GM21619 (cell line): ENCODE measurements at regions not wholly inside any gene's neighbourhood (a gene's known extent, or its start where the extent isn't known, plus 50 kb on each side); places are given as distances from the start of the nearest gene placed in this dataset.
"Not testable (repeated sequence)": the region's sequence is repeated elsewhere in the genome, so short reads cannot be mapped to it uniquely, and the experiment has no call there.

Source experiments
- ATAC-seq: cut with Tn5 transposase; IDR thresholded peaks from one replicate; pipeline ENCODE4 v1.9.1; 2021; ENCODE audit not compliant: unreplicated experiment

DNA sequence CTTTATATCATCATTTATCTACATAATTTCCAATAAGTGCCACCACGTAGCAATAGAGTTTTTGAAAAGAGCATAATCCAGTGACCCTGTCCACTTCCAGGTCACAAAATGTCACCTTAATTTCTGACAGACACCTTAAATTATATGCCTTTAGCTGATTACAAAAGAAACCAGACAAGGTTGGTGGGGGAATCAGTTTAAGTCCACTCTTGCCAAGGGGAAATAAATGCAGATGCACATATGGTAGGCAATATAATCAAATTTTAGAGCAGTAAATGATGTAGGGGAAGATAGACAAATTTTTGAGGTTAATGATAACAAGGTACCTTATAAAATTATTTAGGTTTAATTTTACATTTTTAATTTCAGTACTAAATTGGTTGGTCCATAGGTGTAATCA is 253.5 kb downstream of the ZIC1 start:
- no peak for ATAC-seq

DNA sequence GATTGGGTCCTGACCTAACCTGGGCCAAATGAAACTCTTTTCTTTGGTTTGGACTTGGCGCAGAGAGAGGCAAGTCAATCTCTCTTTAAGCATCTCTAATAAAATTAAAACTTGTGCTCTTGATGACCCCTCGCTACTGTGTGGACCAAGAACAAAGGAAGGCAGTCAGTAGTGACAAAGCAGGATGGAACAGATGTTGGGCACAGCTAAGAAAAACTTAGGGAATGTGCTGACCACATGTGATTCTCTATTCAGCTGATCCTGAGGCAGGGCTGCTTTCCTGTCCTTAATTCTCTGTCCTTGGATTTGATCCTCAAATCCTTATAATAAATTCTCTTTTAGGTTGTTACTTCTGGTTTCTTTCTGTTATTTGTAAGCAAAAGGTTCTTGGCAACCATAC is 259.9 kb downstream of the ZIC1 start:
- no peak for ATAC-seq

DNA sequence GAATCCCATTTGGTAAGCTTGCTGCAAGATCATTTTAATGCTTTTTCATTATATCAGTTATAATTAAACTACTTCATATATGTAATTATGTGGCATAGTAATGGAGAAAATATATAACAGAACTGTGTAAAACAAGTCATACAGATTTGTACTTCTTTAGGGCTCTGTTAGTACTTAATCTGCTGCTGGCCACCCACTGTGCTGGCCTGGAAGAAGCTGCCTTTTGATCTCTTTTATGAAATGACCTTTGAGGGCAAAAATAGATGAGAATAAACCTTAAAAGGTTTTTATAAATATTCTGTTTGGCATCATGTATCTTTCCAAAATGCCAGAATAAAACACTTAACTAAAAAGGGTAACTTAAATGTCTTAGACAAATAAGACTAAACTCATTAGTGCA is 262.9 kb downstream of the ZIC1 start:
- ATAC-seq: no peak

DNA sequence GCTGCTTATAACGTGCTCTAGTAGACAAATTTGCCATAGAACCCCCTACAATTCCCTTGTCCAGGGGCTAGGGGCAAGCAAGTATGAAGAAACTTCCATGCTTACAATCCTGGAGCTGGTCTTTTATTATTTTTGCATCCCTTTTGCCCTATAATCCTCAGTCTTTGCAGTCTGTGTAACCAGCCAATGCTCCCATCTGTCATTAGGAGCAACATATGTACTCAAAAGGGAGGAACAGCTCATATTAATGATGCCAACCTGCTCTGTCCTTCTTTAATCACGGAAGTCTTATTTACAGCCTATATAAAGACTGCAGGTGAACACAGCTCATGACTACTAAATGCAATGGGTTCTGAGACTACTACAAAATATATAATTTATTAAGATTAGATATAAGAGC is 263.3 kb downstream of the ZIC1 start:
- ATAC-seq: no peak

DNA sequence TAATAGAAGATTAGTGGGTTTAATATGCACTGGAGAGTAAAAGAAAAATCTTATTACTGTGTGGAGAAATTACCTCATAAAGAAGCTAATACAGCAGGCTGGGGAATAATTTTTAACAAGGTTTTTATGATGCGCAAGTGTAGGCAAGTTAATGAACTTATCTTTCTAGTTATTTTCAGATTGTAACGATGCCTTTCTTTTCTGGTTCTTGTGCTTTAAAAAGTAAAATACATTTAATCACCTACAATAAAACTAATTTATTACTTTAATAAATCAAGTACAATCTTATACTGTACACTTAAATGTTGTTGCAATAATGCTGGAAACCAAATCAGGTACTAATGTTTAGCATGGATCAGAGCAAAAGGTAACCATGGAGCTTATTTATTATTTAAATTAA is 266.6 kb downstream of the ZIC1 start:
- no peak for ATAC-seq

DNA sequence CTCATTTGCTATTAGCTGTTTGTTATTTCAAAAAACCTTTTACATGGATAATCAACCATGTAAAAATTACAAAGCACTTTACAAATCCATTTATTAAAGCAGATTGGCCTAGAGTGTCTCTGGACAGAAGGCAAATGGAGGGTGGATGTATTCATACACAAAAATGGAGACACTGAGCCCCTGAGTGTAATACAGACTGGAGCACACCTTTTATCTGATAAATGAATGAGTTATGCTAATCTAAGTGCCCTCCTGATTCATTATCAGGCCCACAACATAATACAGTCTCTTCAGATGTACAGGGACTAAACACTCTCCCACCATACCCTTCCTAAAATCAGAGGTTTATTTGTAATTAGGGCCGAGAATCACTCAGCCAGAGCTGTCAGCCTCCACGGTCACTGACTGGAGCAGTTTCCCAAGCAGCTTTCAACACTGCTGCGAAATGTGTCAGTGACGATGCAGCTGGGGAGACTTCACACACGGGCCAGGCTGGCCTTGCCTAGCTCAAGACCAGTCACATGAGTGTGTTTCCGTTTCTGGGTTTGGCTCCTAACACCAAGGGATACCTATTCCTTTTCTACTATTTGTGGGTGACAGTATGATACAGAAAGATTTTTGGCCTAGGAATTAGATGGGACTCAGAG is 271.8 kb downstream of the ZIC1 start:
- ATAC-seq: no peak

DNA sequence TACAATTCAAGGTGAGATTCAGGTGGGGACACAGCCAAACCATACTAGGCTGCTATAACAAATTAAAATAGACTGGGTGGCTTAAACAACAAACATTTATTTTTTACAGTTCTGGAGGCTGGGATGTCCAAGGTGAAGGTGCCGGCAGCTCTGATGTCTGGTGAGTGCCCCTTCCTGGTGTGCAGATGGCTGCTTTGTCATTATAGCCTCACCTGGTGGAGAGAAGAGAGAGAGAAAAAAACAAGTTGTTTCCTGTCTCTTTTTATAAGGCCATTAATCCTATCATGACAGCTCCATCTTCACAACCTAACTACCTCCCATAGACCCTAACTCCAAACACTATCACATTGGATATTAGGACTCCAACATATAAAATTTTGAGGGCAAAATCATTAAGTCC is 279.7 kb downstream of the ZIC1 start:
- ATAC-seq: no peak

DNA sequence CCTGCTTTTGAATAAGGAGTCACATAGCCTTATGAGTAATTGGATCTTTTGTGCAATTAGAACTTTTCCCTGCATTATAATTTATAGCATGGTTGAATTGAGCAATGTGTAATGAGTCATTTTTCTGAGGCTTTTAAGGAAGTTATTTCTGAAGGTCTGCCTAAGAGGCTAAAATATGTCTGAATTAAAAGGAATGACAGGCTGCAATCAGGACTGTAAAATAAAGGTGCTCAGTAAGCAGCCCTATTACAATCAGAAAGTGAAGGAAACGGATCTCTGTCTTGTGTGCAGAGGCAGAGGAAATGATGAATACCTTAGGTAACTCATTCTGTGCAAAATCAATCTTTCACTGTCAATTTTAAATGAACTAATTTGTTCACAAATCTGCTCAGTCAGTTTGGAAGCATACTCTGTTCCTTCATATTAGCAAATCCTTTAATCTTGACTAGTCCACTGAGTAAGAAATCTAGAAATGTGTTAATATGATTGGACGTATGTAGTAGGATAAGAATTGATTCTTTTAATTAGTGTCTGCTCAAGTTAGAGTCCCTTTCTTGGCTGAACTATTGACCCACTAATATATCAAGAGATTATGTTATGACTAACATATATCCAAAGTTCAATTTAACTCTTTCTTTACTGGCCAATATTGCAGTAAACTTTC is 290.1 kb downstream of the ZIC1 start:
- no peak for ATAC-seq

DNA sequence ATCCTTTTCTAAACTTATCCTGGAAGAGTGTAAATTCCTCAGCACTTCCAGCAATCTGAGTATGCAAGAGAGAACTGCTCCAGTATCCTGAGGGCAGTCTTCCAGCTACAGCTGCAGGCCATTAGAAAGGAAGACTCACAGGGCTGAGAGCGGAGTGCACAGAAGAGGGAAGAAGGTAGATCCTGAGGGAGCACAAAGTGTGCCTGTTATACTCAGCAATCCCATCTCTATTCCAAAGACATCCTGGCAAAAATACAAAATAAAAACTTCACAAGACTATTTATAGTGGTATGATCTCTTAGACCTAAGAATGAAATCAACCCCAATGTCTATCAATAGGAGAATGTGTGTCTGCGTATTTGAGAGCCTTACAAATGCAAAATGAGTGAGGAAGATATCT is 292.0 kb downstream of the ZIC1 start:
- no peak for ATAC-seq

DNA sequence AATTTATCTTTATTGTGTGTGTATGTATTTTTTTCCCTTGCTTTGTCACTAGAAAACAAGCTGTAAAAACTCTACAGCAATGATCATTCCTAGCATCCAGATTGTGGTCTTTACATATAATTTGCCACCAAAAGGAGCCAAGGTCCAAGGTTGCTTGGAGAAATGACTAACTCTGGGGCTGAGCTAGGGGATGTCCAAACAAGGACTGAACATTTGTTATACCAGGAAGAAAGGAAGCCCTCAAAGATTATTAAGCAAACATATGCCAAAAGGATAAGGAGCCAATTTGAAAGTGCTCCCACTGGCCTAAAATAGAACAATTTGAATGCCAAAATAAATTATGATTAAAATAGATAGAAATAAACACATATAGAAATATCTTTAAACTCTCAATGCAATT is 293.3 kb downstream of the ZIC1 start:
- no peak for ATAC-seq

DNA sequence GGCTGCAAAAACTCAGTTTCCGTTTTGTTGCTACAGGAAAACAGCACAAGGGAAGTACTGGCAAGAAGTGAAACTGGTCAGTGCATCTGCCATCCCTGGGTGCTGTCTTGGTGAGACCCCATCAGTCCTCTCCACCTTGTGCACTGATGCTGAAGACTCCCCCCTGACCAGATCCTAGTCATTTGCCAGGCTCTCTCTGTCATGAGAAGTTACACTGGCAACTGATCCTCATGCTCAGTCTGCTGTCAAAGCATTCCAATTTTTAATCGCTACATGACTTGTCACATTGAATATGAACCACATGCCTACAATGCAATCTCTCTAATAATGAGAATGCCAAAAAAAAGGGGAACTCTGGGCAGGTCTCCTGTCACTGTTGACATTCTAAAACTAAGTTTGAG is 296.5 kb downstream of the ZIC1 start:
- ATAC-seq: no peak

DNA sequence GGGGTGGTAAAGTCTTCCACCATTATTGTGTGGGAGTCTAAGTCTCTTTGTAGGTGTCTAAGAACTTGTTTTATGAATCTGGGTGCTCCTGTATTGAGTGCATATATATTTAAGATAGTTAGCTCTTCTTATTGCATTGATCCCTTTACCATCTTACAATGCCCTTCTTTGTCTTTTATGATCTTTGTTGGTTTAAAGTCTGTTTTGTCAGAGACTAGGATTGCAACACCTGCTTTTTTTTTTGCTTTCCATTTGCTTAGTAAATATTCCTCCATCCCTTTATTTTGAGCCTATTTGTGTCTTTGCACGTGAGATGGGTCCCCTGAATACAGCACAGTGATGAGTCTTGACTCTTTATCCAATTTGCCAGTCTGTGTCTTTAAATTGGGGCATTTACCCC is 301.6 kb downstream of the ZIC1 start:
- ATAC-seq: not testable (repeated sequence)

DNA sequence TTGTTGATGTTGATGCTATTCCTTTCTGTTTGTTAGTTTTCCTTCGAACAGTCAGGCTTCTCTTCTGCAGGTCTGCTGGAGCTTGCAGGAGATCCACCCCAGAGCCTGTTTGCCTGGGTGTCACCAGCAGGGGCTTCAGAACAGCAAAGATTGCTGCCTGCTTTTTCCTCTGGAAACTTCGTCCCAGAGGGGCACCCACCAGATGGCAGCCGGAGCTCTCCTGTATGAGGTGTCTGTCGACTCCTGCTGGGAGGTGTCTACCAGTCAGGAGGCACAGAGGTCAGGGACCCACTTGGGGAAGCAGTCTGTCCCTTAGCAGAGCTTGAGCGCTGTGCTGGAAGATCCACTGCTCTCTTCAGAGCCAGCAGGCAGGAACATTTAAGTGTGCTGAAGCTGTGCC is 303.2 kb downstream of the ZIC1 start:
- no peak for ATAC-seq

DNA sequence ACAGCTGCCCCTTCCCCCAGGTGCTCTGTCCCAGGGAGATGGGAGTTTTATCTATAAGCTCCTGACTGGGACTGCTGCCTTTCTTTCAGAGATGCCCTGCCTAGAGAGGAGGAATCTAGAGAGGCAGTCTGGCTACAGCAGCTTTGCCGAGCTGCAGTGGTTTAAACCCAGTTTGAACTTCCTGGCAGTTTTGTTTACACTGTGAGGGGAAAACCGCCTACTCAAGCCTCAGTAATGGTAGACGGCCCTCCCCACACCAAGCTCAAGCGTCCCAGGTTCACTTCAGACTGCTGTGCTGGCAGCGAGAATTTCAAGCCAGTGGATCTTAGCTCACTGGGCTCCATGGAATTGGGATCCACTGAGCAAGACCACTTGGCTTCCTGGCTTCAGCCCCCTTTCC is 303.6 kb downstream of the ZIC1 start:
- ATAC-seq: not testable (repeated sequence)

DNA sequence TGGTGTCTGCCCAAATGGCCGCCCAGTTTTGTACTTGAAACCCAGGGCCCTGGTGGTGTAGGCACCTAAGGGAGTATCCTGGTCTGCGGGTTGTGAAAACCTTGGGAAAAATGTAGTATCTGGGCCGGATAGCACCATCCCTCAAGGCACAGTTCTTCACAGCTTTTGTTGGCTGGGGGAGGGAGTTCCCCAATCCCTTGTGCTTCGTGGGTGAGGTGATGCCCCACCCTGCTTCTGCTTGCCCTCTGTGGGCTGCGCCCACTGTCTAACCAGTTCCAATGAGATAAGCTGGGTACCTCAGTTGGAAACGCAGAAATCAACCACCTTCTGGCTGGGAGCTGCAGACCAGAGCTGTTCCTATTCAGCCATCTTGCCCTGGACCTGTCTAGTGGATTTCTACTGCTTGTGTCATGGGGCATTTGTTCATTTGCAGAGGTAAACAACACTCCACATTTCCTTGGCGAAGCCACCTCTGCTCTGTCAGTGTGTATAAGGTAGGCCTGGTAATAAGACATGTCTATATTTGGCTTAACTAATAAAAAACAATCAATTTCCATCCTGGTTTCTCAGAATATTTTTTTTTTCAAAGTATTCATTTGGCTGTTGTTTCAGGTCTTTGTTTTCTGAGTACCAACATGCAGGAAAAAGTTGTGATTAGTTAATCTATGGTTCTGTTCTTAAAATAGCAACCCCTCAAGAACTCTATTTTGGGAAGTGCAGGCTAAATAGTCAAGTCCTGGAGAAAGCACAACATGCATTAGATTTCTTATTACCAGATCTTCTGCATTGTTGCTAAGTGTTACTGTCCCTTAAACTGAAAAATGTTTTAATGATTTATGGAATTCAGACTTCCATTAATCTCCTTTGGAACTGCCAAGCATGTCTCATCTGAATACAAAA is 304.3 kb downstream of the ZIC1 start:
- ATAC-seq: no peak

DNA sequence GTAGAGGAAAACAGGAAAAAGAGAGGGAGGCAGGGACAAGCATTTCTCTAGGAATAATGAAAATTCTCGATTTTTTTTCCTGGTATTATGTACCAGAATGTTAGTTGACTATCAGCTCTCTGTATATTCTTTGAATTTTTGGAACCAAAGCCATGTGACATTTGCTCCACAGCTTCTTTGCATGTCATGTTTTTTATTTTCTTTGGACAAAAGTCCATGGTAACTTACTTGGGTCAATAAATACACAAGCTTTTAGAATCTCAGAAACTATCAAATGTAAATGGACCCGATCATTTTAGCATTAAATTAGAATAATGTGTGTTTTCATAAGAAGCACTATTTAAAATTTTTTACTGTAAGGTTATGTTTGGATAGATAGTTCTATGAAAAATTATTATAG is 320.5 kb downstream of the ZIC1 start:
- no peak for ATAC-seq

DNA sequence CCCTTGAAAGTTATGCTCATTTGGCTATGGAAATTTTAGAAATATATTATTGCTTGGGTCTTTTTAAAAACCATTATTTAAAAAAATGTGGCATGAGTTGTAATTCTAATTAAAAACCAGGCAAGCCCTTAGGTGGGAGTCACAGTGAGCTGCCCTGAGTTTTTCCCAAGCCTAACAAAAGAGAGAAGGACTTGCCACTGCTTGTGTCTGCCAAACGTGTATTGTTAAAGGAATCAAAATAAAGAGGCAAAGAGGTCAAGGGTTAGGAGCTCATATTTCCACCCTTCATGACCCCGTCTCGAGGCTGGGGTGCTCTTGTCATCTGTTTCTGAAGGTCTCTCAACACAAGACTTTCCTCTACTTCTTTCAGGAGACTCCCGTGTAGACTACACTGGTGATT is 321.1 kb downstream of the ZIC1 start:
- no peak for ATAC-seq

DNA sequence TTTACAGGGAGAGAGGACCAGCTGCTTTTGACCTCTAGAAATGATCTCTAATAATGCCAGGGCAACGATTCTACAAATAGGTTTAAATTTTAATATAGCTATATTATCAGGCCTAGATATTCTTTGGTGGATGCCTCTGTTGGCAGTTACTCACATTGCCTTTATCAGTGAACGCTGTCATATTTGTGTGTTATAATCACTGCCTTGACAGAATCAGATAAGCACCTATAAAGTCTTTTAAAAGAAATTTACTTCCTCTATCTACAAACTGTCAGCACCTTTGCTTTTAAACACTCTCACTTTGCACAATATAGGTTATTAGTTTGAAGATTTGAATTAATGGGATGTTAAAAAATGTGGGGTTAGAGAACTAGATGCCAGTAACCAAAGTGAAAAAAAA is 324.1 kb downstream of the ZIC1 start:
- no peak for ATAC-seq

DNA sequence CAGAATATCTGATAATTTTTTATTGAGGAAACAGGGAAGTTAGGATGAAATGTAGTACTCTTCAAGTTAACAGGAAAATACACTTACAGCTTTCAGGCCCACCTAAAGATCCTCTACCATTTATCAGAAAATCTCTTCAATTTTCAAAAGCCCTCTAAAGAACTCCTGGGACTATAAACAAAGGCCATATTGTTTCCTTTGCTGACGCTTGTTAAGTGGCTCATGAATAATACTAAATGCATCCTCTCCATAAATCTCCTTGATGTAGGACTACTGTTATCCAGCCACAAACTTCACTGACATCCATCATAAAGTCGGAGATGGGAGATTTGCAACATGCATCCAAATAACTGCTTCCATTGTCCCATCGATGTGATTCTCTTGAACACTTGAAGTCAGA is 326.5 kb downstream of the ZIC1 start:
- no peak for ATAC-seq

DNA sequence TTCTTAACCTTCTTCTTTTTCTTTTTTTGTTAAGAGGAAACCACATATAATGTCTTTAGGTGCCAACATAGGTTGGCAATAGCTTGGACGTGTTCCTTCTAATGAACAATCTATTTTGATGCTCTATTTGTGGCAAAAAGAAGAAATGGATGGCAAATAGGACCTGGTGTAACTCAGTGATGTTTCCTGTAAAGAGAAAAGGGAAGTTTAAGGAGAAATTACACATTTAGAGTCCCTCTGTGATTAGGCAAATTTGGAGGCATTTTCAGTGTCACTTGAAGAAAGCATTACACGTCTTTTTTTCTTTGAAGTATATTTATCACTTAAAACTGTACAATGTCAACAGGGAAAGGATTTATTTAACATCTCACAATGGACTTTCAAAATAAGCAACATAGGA is 327.1 kb downstream of the ZIC1 start:
- ATAC-seq: no peak

DNA sequence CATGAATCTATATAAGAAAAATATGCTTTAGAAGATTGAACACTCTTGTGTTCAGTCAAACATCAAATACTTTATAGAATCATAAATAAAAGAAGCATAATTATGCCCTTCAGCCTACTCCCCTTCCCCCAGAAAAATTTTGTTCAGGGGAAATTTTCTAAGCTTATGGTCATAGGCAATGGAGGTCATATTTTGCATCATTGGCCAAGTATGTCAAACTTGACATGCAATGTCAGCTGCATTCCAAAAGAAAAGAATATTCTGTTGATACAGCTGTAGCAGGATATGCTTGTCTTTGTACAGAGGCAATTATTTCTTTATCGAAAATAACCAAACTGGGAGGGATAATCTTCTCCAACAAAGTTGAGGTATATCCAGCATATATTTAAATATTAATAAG is 328.2 kb downstream of the ZIC1 start:
- no peak for ATAC-seq

DNA sequence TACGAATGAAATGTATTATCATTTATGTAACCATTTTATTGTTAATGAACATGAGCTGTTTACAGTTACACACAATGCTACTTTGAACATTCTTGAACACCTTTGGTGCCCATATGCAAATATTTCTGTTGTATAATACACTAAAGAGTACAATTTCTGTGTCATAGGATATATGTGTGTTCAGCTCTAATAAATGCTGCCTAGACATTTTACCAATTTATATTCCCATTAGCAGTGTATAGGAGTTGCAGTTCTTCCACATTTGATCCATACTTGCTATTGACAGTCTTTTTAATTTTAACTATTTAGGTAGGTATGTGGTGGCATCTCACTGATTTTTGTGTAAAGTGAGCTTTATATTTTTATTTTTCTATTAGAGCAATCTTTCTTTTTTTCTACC is 331.8 kb downstream of the ZIC1 start:
- no peak for ATAC-seq
